ENCODE measurements at regions not wholly inside any gene's neighbourhood (a gene's known extent, or its start where the extent isn't known, plus 50 kb on each side); places are given as distances from the start of the nearest gene placed in this dataset.

GRCh38 chr1:36609241-36610027 is 126.7 kb upstream of the CSF3R start:
- peak; percentile 65 to 67 for DNase-seq (ENCODE audit: low read depth in 2 of 2)

GRCh38 chr1:36608272-36608671 is 125.6 kb upstream of the CSF3R start:
- no peak for DNase-seq (ENCODE audit: low read depth in 2 of 2)

GRCh38 chr1:36607263-36607651 is 124.5 kb upstream of the CSF3R start:
- no peak for DNase-seq (ENCODE audit: low read depth in 2 of 2)

GRCh38 chr1:36606641-36607262 is 124.0 kb upstream of the CSF3R start:
- DNase-seq (ENCODE audit: low read depth in 2 of 2), result no peak

GRCh38 chr1:36605942-36606640 is 123.4 kb upstream of the CSF3R start:
- no peak for DNase-seq (ENCODE audit: low read depth in 2 of 2)

- DNase-seq (ENCODE audit: low read depth in 2 of 2), result no peak
Measured at GRCh38 chr1:36603461-36603860, 120.7 kb upstream of the CSF3R start.

- DNase-seq (ENCODE audit: low read depth in 2 of 2), result no peak
Measured at GRCh38 chr1:36602184-36602583, 119.5 kb upstream of the CSF3R start.

- DNase-seq (ENCODE audit: low read depth in 2 of 2), result no peak
Measured at GRCh38 chr1:36599828-36600227, 117.1 kb upstream of the CSF3R start.

GRCh38 chr1:36597514-36597913 is 114.8 kb upstream of the CSF3R start:
- no peak for DNase-seq (ENCODE audit: low read depth in 2 of 2)

- no peak for DNase-seq (ENCODE audit: low read depth in 2 of 2)
Measured at GRCh38 chr1:36595921-36596320, 113.2 kb upstream of the CSF3R start.

- no peak for DNase-seq (ENCODE audit: low read depth in 2 of 2)
Measured at GRCh38 chr1:36595349-36595748, 112.6 kb upstream of the CSF3R start.

- no peak for DNase-seq (ENCODE audit: low read depth in 2 of 2)
Measured at GRCh38 chr1:36594023-36594422, 111.3 kb upstream of the CSF3R start.

GRCh38 chr1:36591278-36591677 is 108.6 kb upstream of the CSF3R start:
- no peak for DNase-seq (ENCODE audit: low read depth in 2 of 2)

- no peak for DNase-seq (ENCODE audit: low read depth in 2 of 2)
Measured at GRCh38 chr1:36590771-36591170, 108.1 kb upstream of the CSF3R start.

- DNase-seq (ENCODE audit: low read depth in 2 of 2), result no peak
Measured at GRCh38 chr1:36590264-36590663, 107.6 kb upstream of the CSF3R start.

- DNase-seq (ENCODE audit: low read depth in 2 of 2), result no peak
Measured at GRCh38 chr1:36588972-36589371, 106.3 kb upstream of the CSF3R start.

GRCh38 chr1:36585569-36586548 is 103.1 kb upstream of the CSF3R start:
- DNase-seq (ENCODE audit: low read depth in 2 of 2), result no peak

- DNase-seq (ENCODE audit: low read depth in 2 of 2), result no peak
Measured at GRCh38 chr1:36584874-36585453, 102.3 kb upstream of the CSF3R start.

GRCh38 chr1:36583980-36584782 is 101.5 kb upstream of the CSF3R start:
- no peak for DNase-seq (ENCODE audit: low read depth in 2 of 2)

- no peak for DNase-seq (ENCODE audit: low read depth in 2 of 2)
Measured at GRCh38 chr1:36583080-36583479, 100.4 kb upstream of the CSF3R start.
